ENCODE measurements at regions not wholly inside any gene's neighbourhood (a gene's known extent, or its start where the extent isn't known, plus 50 kb on each side); places are given as distances from the start of the nearest gene placed in this dataset.
"Not testable (repeated sequence)": the region's sequence is repeated elsewhere in the genome, so short reads cannot be mapped to it uniquely, and the experiment has no call there.

GRCh38 chr5:176061660-176062059, 93.5 kb upstream of the THOC3 start:
- not testable (repeated sequence) for TF ChIP-seq POLR2AphosphoS5, CTCF (IDR thresholded peaks at IDR 0.05)

All from gastroesophageal sphincter (tissue), 3 donors.